ENCODE measurements at regions not wholly inside any gene's neighbourhood (a gene's known extent, or its start where the extent isn't known, plus 50 kb on each side); places are given as distances from the start of the nearest gene placed in this dataset.
"Not testable (repeated sequence)": the region's sequence is repeated elsewhere in the genome, so short reads cannot be mapped to it uniquely, and the experiment has no call there.

DNA sequence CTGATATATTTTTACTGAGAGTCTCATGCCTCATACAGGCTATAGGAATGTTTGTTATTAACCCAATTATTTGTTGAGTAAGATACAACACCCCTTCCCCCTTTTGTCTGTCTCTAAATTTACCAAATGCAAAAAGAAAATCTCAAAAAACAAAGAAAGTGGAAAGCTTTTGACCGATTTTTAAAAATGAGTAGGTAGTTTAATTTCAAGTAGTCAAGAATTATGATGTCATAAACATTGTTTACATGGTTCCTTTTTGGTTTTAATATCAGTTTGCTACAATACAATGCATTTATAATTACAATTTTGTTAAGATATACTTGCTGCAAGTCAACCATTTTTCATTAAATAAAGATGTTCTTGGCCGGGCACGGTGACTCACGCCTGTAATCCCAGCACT lies 84.7 kb upstream of the HMGA2 start:
- DNase-seq (ENCODE audit: low read depth): no peak

DNA sequence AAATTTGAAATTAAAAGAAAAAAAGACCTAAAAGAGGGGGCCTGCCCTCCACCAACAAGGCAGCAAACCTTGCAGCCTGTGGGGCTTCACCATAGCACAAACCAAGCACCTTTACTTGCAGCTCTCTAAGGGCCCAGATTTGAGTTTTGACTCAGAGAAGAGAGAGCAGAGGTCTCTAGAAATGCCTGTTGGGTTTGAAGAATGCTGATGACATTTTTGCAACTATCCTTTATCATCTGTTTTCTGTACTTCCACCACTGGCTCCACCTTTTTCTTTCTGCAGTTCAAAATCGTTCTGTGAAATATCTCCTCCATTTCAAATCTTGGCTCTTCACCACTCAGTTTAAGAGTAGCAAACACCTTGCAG lies 83.8 kb upstream of the HMGA2 start:
- no peak for DNase-seq (ENCODE audit: low read depth)

DNA sequence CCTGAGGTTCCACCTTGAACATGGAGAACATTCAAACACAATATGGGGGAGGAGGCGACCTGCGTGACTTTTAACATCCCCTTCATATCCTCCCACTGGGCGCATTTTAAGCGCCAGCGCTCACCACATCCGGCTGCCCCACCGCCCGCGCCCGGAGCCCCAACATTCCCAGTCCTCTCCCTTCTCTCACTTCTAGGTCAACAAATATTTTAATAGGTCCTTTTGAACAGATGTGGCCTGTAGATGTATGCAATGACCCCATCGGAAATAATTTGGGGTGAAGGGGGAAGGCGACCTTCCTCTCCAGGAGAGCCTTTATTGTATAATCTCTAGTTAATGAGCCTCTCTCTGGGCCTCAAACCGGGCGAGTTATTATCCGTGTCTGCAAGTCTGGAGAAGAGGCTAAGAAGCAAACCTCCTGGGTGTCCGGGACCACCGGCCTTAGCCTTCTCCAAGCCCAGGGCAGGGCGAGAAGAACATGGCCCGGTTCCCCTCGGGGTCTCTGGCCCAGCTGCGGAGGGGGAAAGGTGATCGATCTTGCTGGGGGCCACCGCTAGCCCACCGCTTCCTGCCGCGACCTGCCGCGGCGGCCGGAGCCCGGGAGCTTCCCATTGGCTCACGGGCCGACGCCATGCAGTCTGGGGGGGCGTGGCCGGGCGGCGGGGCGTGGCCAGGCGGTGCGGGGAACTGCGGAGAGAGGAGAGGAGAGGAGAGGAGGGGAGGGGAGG lies 83.2 kb upstream of the HMGA2 start:
- DNase-seq (ENCODE audit: low read depth): peak; percentile 35

DNA sequence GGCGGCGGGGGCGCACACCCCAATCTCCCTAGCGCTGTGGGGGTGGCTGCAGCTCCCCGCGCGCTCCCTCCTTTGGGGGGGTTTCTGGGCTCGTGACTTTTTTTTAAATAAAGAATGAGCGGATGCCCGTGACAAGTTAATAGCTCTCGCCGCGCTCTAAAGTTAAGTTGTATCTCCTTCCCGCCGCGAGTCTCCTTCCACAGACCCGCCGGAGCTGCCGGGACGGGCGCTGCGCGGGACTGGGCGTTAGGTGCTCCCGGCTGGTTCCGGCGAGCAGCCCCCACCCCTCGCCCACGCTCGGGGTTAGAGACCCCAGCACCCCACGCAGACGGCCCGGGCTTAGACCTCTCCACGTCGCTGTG lies 82.6 kb upstream of the HMGA2 start:
- DNase-seq (ENCODE audit: low read depth): no peak

DNA sequence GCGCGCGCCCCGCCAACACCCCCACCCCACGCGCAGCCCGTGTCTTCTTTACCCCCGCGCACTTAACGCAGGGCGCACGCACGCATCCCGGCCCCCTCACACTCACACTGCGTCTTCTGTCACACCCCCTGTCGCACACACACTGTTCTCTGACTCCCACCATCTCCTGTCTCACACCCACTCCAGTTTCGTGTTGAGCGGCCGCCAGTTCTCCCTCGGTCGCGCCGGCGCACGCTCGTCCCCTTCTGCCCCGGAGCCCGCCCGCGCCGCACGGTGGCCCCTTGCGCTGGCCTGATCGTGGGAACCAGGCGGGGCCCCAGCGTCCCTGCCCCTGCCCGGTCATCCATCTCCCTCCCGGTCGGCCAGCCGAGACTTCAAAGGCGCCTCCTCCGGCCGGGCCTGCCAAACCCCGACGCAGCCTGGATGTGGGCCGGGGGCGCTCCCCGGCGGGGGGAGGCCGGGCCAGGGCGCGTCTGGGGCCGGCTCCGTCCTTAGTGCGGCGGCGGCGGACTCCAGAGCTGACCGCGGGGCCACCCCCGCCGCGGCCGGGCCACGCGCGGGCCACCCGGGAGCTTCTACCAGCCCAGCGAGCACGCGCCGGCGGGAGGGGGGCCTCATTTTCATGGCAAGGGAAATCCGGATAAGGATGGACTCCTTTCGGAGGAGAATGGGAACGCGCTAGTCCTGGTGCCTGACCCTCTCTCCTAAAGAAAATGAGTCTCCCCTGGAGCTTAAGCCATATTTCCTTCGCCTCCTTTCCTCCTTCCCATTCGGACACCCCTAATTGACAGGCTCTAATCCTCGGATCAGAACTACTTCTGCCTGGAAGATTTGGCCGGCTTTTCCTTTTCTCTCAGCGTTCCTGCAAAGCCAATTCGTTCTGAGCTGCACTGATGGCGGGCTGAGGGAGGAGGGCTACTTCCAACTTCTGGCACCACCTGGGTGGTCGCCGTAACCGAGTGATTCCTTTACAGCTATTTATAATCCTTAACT lies 82.0 kb upstream of the HMGA2 start:
- no peak for DNase-seq (ENCODE audit: low read depth)

DNA sequence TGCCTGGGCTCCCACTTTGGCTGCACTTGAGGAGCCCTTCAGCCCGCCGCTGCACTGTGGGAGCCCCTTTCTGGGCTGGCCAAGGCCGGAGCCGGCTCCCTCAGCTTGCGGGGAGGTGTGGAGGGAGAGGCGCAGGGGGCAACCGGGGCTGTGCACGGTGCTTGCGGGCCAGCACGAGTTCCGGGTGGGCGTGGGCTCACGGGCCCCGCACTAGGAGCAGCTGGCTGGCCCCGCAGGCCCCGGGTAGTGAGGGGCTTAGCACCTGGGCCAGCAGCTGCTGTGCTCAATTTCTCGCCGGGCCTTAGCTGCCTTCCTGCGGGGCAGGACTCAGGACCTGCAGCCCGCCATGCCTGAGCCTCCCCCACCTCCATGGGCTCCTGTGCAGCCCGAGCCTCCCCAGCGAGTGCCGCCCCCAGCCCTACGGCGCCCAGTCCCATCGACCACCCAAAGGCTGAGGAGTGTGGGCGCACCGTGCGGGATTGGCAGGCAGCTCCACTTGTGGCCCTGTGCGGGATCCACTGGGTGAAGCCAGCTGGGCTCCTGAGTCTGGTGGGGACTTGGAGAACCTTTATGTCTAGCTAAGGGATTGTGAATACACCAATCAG lies 79.9 kb upstream of the HMGA2 start:
- not testable (repeated sequence) for DNase-seq (ENCODE audit: low read depth)

DNA sequence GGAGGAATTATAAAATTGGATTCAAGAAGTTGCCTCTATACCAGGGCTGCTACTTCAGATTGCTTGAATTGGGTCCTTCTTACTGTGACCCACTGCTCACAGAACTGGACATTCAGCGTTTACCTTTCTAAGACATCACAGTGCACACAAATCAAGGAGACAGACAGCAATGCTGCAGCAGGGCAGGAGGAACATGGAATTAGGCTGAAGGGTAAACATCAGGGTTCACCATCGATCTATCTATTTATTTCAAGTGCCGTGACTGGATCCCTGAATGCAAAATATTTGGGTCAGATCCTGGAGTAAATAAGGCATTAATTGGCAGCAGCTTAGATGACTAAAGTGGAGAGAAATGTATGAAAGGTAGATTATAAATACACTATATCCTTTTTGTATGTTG lies 76.9 kb upstream of the HMGA2 start:
- no peak for DNase-seq (ENCODE audit: low read depth)

DNA sequence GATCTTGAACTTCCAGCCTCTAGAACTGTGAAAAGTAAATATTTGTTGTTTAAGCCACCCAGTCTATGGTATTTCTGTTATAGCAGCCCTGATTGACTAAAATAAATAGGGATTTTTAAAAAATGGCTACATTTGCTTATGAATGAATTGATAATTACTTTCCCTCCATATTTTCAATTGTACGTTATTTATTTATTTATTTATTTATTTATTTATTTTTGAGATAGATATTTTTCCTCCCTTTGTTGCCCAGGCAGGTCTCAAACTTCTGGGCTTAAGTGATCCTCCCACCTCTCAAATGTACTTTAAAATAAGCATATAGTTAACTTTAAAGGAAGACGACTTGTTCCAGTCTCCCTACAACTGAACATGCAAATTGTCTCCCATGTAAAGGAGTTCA lies 76.0 kb upstream of the HMGA2 start:
- DNase-seq (ENCODE audit: low read depth): no peak

DNA sequence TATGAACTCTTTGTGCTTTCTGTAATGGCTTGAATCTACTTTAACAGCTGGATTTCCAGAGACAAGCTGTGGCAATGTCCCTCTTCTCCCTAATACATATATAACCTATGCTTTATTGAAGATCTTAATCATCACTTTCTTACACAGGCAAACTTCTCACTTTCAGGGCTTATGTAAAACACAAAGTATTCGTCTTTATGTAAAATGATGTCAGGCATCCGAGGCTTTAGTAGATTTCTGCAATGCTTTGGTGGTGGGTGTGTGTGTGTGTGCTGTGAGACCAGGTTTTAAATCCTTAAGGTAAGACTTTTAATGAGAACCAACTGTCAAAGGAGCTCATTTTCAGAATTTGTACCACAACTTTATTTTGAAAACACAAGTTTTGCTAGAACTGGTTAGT lies 70.0 kb upstream of the HMGA2 start:
- no peak for DNase-seq (ENCODE audit: low read depth)

DNA sequence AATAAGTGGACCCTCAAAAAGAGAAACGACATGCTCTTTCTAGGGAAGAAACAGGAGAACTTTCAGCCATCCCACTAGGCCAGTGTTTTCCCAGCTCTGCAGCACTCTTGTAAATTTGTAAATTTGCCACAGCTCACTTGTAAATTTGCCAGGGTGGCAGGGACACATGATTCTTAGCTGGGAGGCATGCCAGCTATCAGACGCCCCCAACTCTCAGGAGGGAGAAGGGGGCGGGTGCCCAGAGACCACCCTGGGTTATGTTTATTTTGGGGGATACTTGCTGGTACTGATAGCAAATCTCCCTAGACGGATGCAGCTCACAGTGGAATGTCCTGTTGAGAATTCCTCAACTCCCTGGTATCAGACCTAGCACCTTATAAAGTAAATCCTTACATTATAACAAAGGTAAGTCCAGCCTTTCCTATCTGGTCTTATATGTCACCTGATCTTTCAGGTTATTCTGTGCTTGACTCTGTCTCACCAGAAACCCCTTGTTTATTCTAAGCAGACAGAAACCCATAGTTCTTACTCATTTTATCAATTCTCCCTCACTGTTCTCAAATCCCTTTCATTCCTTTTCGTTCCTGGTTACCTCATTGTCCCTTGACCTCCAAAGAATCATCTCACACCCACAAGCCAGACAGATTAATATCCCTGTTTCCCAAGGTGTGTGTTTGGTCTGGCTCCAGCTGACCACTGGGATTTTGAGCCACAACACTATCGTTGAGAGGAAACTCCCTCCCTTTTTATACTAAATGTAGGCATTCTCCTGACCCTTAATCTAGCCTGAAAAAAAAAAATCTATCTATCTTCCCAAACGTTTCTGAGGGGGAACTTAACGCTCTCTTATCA lies 69.3 kb upstream of the HMGA2 start:
- DNase-seq (ENCODE audit: low read depth): no peak

DNA sequence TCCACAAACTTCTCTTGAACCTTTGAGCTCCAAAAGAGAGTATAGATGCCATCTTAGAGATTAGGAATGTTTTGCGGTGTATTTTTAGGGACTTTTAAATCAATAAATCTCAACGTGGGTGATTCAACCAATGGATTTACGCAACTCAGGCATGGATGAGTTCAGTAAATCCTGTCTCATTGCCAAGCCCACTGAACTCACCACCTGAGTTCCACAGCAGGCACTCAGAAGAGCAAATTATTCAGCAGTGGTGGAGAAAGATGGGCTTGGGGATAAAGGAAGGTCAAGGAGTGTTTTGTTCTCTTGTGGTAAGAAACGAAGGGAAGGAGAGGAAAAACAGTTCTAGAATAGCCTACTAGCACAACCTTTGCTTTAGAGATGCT lies 68.7 kb upstream of the HMGA2 start:
- no peak for DNase-seq (ENCODE audit: low read depth)

DNA sequence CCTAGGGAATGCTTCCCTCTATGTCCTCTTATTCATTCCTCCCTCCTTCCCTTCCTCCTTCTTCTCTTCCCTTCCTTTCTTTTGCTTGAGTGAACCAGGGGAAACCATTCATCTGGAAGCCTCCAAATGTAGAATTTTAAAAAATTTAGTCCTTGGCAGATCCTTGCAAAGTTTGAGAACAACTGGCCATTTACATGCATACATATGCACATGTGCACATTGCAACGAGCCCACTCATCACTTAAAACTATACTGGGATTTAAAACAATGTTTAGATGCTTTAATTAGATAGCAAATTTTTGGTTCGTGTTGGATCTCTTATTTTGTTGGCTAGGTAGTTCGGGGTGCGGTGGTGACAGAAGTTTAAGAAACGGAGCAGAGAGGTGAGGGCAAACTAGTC lies 68.0 kb upstream of the HMGA2 start:
- no peak for DNase-seq (ENCODE audit: low read depth)

DNA sequence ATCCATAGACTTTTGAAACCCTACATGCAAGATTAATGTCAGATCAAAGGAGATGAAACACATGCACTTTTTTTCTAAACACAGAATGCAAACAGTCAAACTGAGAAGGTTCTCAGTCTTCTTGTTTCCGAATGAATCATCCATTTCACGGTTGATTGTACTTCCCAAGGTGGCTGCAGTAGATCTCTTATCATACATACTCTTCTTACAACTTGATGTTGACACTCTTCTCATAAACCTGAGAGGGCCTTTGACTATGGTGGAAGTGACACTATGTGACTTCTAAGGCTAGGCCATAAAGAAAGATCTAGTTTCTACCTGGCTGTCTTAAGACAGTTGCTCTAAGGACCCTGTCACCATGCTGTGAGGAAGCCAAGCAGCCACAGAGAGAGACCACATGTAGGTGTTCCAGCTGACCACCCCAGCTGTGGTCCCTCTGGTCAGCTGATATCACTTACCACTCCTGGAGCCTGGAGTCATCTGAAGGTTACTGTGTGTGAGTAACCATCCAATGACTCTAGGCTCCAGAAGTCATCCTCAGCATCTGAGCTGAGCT lies 67.2 kb upstream of the HMGA2 start:
- no peak for DNase-seq (ENCODE audit: low read depth)

DNA sequence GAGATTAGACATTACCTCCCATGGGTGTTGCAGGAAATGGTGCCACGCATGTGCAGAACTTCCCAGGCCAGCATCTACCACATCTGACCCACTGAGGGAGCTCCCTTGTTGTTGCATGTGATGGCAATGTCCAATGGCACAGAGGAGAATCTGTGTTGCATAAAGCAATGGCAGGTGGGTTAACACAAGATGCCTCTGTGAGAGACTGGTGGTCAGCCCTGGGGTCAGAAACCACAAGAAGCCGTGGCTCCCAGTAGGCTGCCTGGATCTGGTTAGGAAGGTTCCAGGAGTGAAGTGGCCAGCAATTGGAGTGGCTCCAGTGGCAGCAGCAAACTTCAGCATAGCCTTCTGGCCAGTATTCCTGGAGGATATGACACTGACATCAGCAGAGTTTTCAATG lies 65.9 kb upstream of the HMGA2 start:
- DNase-seq (ENCODE audit: low read depth): no peak

DNA sequence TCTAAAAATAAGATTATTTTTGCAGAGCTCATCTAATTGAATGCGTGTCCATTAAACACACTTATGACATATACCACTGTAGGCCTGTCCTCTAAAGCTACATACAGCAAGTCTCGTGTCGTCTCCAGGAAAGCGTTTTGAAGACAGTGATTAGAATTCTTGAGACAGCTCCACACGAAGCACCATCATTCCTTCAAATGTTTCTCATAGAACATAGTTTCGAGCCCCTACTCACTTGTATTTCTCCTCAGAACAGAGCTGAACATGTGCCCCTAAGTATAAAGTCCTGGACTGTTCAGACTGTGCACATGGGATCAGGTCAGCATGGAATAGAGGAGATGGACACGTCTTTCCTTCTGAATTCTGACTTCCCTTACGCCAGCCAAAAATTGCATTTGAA lies 64.5 kb upstream of the HMGA2 start:
- no peak for DNase-seq (ENCODE audit: low read depth)

DNA sequence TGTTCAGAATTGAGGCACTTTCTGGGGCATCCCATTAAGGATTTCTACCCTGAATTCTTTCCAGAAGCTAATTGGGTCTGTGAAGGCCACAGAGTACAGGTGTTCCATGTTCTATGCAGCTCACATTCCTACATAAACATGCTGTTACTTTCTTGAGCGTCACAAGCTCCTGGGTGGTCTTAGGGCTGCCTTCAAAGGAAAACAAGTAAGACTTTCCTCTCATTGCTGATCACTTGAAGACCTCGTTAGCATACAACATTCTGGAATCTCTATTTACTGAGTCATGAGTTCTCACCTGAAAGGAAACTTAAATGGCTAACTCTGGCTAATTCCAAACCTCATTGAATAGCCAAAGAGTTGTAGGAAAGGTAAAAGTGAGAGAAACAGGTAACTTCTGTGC lies 63.0 kb upstream of the HMGA2 start:
- DNase-seq (ENCODE audit: low read depth): no peak

DNA sequence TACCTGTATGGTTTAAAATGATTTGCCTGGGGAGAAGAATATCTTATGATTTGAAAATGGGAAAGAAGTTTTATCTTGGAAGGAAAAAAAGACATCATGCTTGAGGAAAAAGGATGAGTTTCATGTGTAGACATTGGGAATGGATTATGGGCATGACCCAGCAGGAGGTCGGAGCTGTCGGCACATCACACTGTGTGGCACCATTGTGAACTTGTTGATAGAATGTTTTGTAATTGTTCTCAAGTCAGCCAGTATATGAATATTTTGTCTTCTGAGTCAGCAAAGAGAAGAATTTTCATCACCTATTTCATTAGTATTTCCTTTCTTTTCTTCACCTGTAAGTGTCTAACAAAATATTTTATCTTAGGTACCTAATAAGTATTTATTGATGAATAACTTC lies 60.0 kb upstream of the HMGA2 start:
- no peak for DNase-seq (ENCODE audit: low read depth)

DNA sequence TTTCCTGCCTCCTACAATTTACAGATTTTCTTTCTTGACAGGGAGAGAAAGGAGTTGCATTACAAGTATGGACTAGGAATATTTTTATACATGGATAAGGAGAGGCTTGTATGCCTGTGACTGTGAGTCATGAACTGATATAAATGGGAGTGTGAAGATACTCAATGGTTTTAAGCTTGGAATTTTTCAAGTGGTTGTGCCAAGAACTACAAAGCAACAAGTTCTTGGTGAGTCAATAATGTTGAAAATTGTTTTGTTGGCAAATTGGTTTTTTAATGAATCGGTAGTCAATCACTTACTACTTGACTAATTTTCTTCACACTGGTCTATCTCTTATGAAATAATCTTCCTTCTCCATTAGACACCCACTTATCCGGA lies 58.9 kb upstream of the HMGA2 start:
- DNase-seq (ENCODE audit: low read depth): no peak

DNA sequence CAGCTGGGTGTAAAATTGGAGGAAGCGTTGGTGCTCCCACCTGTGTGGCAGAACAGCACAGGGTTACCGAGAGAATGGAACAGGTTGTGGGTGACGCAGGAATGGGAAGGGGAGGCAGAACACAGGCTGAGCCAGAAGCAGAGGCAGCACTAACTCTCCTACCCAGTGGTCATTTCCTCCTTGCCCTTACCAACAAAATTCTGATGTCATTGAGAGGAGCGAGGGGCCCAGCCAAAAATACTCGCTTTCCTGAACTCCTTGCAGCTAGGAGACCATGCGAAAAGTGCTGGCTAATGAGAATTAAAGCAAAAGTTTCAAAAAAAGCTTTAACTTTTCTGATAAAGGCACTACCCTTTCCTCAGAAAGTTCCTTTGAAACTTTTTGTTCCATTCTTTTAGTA lies 54.4 kb upstream of the HMGA2 start:
- DNase-seq (ENCODE audit: low read depth): no peak
